H1 (cell line): ENCODE measurements at regions not wholly inside any gene's neighbourhood (a gene's known extent, or its start where the extent isn't known, plus 50 kb on each side); places are given as distances from the start of the nearest gene placed in this dataset.

Experiments
- BACH1 ChIP-seq: IDR thresholded peaks from 2 replicates; pipeline ENCODE4 v1.6.1; 2012; ENCODE audit warnings: low read length, improper control_type of control experiment
- BRCA1 ChIP-seq: IDR thresholded peaks from 2 replicates; pipeline ENCODE4 v1.6.1; 2012; ENCODE audit warnings: low read depth, low read length, improper control_type of control experiment
- CHD7 ChIP-seq: fragments of 300-600 bp; sonication (generic); IDR thresholded peaks from 2 replicates; pipeline ENCODE4 v1.7.1; 2012; ENCODE audit warnings: low read length, moderate library complexity, mild to moderate bottlenecking, inconsistent platforms; ENCODE audit not compliant: insufficient replicate concordance
- CTCF ChIP-seq, 3 experiments: IDR thresholded peaks; 1 replicate in 2 of 3; 2 replicates in 1 of 3; pipeline versions ENCODE4 v1.5.1 to v1.6.1; 2011; ENCODE audit warnings: low read length in 3 of 3, mild to moderate bottlenecking in 3 of 3, inconsistent platforms in 2 of 3, low read depth in 1 of 3, moderate library complexity in 1 of 3; ENCODE audit not compliant: insufficient read depth in 1 of 3; ENCODE audit errors: control extremely low read depth in 1 of 3
- GTF2F1 ChIP-seq: IDR thresholded peaks from 2 replicates; pipeline ENCODE4 v1.6.1; 2012; ENCODE audit warnings: low read depth, low read length, improper control_type of control experiment, borderline replicate concordance
- JUND ChIP-seq: IDR thresholded peaks from 2 replicates; pipeline ENCODE4 v1.6.1; 2011; ENCODE audit warnings: mild to moderate bottlenecking, improper control_type of control experiment, low read length
- NANOG ChIP-seq: IDR thresholded peaks from 2 replicates; pipeline ENCODE4 v1.6.1; 2011; ENCODE audit warnings: low read length, low read depth, mild to moderate bottlenecking, inconsistent platforms; ENCODE audit not compliant: insufficient read depth, poor library complexity, severe bottlenecking
- RBBP5 ChIP-seq: IDR thresholded peaks from 2 replicates; pipeline ENCODE4 v1.7.1; 2012; ENCODE audit warnings: low read depth, mild to moderate bottlenecking, inconsistent platforms, low read length, moderate library complexity, borderline replicate concordance
- ZNF274 ChIP-seq: IDR thresholded peaks from 2 replicates; pipeline ENCODE4 v1.7.0; 2012; ENCODE audit warnings: low read length, borderline replicate concordance; ENCODE audit errors: extremely low read depth

GRCh38 chr1:235006816-235007215 lies 121.8 kb downstream of the TOMM20 start (continued):
- TF ChIP-seq CHD7, result no peak
- no peak for TF ChIP-seq ZNF274
- no peak for TF ChIP-seq NANOG
- no peak for TF ChIP-seq CTCF (IDR thresholded peaks at IDR 0.05; ENCODE audit: control extremely low read depth in 1 of 3, insufficient read depth in 1 of 3, low read depth in 1 of 3, low read length in 3 of 3)
- TF ChIP-seq RBBP5, result no peak
- no peak for TF ChIP-seq JUND
- TF ChIP-seq GTF2F1, result no peak
- no peak for TF ChIP-seq BACH1
- no peak for TF ChIP-seq BRCA1
